Right cardiac atrium (tissue), 5 donors: ENCODE measurements at regions not wholly inside any gene's neighbourhood (a gene's known extent, or its start where the extent isn't known, plus 50 kb on each side); places are given as distances from the start of the nearest gene placed in this dataset.
A peak's percentile ranks its signal among the peaks of the same experiment; 100 is the strongest.

Source experiments
- ATAC-seq, 2 donors: fragments of 200-7000 bp; cut with Tn5 transposase; one replicate each; pipeline versions ENCODE4 v1.8.0 to v1.9.1; 2020; ENCODE audit warnings: moderate library complexity in 2 of 2, mild to moderate bottlenecking in 1 of 2
- DNase-seq, 3 donors: peaks; one replicate each; pipeline ENCODE4 v3.0.0-alpha.2; 2020
- H3K27ac ChIP-seq: one replicate; pipeline ENCODE4 v1.5.1; 2013; ENCODE audit warnings: mild to moderate bottlenecking, low read length, control low read depth, moderate library complexity
- H3K27me3 ChIP-seq: one replicate; pipeline ENCODE4 v1.6.1; 2013; ENCODE audit not compliant: control insufficient read depth, insufficient read depth
- H3K4me1 ChIP-seq: one replicate; pipeline ENCODE4 v1.6.1; 2013; ENCODE audit warnings: low read length; ENCODE audit not compliant: control insufficient read depth, insufficient read depth
- H3K4me3 ChIP-seq: one replicate; pipeline ENCODE4 v1.5.1; 2013; ENCODE audit warnings: low read length, control low read depth
- H3K9me3 ChIP-seq: one replicate; pipeline ENCODE4 v1.6.1; 2013; ENCODE audit warnings: low read length; ENCODE audit not compliant: control insufficient read depth
- WGBS: extraction: QIAGEN DNeasy Blood & Tissue Kit; methylation state at CpG from one replicate; pipeline ENCODE4 v1.1.7; 2013; 5-methylcytosine and 5-hydroxymethylcytosine counted together
- intact Hi-C, 4 donors: fragments of 100-400 bp; cut with DNase I; formaldehyde crosslinking; loops; one replicate each; pipeline versions ENCODE4 v1.11.0 to v1.14.0; 2022 to 2023
- donor health status: healthy with polysubstance abuse.
- donor health status: DM: no; HTN: yes; CAD: no.
- donor health status: DM: no; HTN: no; CAD: no.
- donor health status: DM: no; HTN: yes; CAD: no; lungs with severe emphysema.
- donor health status: DM: yes; HTN: yes; CAD: no.

DNA sequence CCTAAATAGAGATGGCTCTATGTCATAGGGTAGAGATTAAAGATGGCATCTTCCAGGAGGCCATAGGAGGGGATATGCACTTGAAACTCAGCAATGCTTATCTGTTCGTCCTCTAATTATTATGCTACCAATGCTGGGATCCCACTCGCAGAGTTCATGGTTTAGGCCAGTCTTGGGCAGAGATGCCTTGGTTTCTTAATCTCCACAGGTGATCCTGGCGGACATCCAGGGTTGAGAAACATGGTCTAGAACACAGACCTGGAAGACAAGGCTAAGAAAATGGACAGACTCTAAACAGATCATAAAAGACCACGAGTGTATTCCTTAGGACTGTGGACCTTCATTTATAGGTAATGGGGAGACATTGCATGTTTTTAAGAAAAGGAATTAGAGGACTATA is 70.0 kb upstream of the IRS2 start:
- 77% methylated on average over 4 of the region's 4 CpGs for WGBS
- Histone ChIP-seq H3K9me3 (no peaks in the 10 kb centered on the region), H3K4me3 (no peak overlapping the region), H3K27me3 (no peaks in the 10 kb centered on the region), H3K4me1 (no peaks in the 10 kb centered on the region), H3K27ac (no peak overlapping the region)
- intact Hi-C loops: no loop called here
- ATAC-seq: no peak
- no peak for DNase-seq

DNA sequence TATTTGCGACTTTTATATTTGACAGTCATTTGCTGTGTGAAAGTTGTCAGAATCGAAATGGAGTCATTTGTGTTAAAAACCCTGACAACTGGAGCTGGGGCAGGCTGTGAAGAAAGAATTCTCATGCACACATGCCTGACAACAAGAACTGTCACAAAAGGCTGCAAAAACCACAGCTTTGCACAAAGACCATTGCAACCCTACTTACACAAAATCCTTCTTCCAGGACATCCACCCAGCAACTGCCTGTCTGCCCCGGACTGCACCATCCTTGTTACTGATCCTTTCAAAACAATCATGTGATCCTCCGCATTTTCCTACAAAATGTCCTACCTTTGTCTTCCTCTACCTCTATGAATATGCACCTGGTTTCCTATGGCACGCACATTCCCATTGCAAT is 66.8 kb upstream of the IRS2 start:
- Histone ChIP-seq H3K4me3 (no peak overlapping the region), H3K27ac (no peak overlapping the region), H3K9me3 (no peaks in the 10 kb centered on the region), H3K27me3 (peaks cover 3% of the 10 kb centered on the region), H3K4me1 (no peaks in the 10 kb centered on the region)
- no peak for DNase-seq
- intact Hi-C loops: no loop called here
- 85% methylated on average over 5 of the region's 5 CpGs for WGBS
- ATAC-seq: no peak

DNA sequence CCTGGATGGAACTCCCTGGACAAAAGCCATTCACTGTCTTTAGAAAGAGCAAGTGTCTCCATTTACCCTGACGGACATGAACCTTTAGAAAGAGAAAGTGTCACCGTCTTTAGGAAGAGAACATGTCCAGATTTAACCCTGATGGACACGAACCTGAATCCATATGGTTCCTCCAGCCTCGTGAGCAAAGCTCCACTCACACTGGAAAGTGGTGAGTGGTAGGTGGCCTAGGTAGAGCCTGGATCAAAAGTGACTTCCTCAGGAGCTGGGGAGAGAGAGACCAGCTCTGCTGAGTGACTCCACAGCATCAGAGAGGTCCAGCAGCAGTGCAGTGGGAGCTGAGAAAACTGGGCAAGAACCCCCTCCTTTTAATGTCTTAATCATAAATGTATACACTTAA is 59.8 kb upstream of the IRS2 start:
- WGBS: 65% methylated on average over 4 of the region's 4 CpGs
- no peak overlapping the region for H3K27ac ChIP-seq
- H3K4me3 ChIP-seq: no peak overlapping the region
- DNase-seq: no peak
- H3K9me3 ChIP-seq: no peaks in the 10 kb centered on the region
- intact Hi-C loops: no loop called here
- H3K4me1 ChIP-seq: no peaks in the 10 kb centered on the region
- ATAC-seq: no peak
- peaks cover 3% of the 10 kb centered on the region for H3K27me3 ChIP-seq

DNA sequence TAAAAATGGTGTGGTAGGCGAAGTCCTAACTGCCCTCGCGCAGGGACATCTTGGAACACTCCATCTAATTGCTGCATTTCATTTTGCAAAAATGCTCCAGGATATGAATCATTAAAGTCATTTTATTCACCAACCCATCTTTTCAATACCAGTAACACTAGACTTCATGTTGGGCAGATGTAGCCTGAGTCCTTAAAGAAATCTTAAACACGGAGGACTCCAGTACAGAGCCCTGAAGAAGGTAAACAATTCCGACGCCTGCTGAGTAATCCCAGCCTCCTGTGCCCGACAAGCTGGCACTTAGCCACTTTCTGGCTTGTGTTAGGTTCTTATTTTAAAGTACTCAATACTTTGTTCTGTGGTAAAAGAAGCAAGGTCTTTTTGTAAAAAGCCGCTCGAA is 58.0 kb upstream of the IRS2 start:
- ATAC-seq (no peak), DNase-seq (no peak)
- 67% methylated on average over 9 of the region's 9 CpGs for WGBS
- Histone ChIP-seq H3K4me1 (no peaks in the 10 kb centered on the region), H3K9me3 (no peaks in the 10 kb centered on the region), H3K27ac (no peak overlapping the region), H3K27me3 (peaks cover 3% of the 10 kb centered on the region), H3K4me3 (no peak overlapping the region)
- intact Hi-C loops: no loop called here

DNA sequence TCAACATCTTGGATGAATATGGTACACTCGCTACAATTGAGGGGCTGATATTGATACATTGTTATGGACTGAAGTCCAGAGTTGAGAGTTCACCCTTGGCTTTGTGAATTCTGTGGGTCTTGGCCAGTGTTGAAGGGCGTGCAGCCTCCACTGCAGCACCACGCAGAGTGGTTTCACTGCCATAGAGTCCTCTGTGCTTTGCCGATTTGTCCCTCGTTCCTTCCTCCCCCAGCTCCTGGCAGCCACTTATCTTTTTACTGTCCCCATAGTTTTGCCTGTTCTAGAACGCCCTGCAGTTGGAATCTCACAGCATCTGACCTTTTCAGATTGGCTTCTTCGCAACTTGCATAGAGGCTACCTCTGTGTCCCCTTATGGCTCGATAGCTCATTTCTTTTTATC is 57.3 kb upstream of the IRS2 start:
- ATAC-seq: peak in 1 of 2 donors; percentile 40
- WGBS: 71% methylated on average over 8 of the region's 8 CpGs

DNA sequence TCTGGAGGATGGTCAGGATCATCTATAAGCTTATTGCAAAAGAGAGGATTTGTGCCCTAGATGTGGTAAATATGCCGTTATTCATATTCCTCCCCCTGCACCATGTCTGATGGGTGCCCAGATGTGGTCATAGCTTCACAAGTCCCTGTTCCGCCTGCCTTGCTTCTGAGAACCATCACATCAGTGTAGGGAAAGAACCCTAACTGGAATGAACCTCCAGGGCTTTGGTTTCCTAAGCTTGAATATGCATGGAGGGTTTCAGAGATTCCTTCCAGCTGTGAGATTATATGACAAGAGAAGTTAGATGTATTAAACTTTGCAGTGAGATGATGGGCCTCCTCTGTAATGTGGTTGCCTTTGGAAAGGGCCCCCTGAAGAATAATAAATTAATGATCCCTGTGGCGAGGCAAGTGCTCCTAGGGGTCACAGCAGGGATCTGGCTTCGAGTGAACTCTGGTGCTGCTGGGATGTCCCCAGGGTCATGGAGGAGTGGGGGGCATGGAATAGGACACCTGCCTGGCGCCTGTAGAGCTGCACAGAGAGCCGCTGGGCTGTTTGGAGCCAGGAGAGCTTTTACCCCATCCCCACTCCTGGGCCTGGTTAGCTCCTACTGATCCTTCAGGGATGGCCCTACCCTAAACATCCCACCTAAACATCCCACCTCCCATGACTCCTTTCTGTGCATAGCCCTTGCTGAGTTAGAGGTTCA is 56.0 kb upstream of the IRS2 start:
- no peak overlapping the region for H3K27ac ChIP-seq
- ATAC-seq: no peak
- H3K27me3 ChIP-seq: no peaks in the 10 kb centered on the region
- H3K4me3 ChIP-seq: no peak overlapping the region
- H3K9me3 ChIP-seq: no peaks in the 10 kb centered on the region
- no peaks in the 10 kb centered on the region for H3K4me1 ChIP-seq
- no peak for DNase-seq
- WGBS: 90% methylated on average over 6 of the region's 6 CpGs
- intact Hi-C loops: no loop called here

More for the DNA sequence above, 57.3 kb upstream of the IRS2 start:
- Histone ChIP-seq H3K4me3 (no peak overlapping the region), H3K27ac (no peak overlapping the region), H3K9me3 (no peaks in the 10 kb centered on the region), H3K27me3 (no peaks in the 10 kb centered on the region), H3K4me1 (no peaks in the 10 kb centered on the region)
- no peak for DNase-seq
- intact Hi-C loops: no loop called here

DNA sequence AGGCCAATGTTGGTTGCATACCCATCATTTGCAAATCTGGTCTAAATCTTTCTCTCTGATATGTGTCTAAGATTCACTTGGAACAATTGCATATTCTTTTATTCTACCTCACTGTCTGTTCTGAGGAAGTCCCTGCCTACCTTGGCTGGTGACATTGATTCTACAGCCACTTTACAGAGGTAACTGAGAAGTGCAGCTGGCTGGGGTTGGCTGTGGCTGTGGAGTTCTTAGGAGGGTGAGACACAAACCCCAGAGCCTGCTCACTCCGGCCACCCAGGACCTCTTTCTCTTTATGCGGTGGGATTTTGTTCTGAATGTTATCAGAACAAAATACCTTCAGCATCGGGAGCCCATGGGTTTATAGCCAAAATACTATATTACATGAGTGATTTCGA is 54.5 kb upstream of the IRS2 start:
- intact Hi-C loops: no loop called here
- 91% methylated on average over 4 of the region's 4 CpGs for WGBS
- no peaks in the 10 kb centered on the region for H3K9me3 ChIP-seq
- no peak for ATAC-seq
- no peaks in the 10 kb centered on the region for H3K27me3 ChIP-seq
- no peak overlapping the region for H3K4me3 ChIP-seq
- no peak overlapping the region for H3K27ac ChIP-seq
- no peak for DNase-seq
- no peaks in the 10 kb centered on the region for H3K4me1 ChIP-seq

DNA sequence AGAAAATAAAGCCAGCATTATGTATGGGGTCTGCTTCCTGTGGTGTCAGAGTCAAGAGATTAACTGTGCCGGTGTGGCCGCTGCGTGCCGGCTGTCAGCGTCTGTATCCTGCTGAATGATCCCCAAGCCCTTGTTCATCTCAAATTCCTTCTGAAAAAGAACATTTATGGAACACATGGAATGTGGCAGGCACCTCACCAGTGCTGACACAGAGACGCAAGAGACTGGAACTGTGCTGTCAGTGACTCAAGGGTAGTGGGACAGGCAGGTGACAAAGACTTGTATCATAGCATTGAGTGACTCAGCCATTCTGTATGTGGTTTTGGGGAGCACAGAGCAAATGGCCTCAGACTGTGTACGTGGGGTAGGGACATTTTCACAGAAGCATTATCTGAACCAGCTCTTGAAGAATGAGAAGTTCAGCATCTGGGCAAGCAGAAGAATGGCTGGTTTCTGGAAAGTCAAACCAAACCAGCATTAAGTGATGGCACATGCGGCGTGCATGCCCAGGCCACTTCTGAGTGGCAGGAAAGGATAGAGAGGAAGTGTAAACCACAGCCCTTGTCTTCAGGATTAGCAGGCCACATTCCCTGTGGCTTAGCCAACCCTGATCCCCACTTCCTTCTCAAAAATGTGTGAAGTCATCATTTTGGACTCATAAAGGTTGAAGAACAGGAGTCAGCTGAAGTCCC is 54.0 kb upstream of the IRS2 start:
- DNase-seq: no peak
- Histone ChIP-seq H3K27me3 (no peaks in the 10 kb centered on the region), H3K27ac (no peak overlapping the region), H3K4me3 (no peak overlapping the region), H3K9me3 (no peaks in the 10 kb centered on the region), H3K4me1 (no peaks in the 10 kb centered on the region)
- ATAC-seq: peak in 1 of 2 donors; percentile 42
- WGBS: 28% methylated on average over 9 of the region's 9 CpGs
- intact Hi-C loops: no loop called here

DNA sequence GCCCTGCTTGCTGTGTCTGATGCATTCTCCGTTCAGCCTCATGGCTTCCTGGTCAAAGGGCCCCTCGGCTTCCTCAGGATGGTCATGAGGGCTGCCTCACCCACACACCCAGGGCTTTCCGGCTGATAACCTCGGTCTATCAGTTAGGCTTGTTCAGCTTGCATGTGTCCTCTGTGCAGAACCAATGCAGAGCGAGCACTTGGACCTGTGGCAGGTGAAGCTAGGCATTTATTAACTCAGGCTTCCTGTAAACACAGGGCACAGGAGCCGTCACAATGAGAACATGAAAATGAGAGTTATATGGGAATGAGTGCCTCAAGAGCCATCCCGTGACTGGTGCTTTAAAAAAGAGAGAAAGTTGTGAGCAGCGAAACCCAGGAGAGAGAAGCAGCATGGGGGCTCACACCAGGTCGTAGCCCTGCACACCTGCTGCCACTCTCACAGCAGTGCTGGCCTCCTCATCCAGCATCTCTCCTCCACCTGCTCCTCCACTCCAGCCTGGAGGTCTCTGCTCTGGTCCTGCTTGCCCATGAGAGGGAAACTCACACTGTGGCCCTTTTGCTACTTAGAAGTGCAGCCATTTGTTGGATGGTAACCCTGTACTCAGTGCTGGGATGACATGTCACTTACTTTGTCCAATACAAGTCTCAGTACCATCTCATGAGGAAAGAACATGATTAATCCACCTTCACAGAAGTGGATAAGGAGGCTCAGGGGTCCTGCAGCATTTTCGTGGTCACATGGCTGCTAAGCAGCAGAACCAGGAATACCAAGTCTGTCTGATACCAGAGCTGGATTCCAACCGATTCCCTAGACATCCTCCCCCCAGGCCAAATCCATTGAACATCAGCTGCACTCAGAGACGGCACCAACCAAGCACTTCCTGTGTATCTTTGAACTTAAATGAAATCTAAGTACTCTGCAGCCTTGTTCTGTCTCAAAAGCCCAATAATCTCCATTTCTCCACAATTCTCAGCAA is 50.5 kb upstream of the IRS2 start:
- no peaks in the 10 kb centered on the region for H3K4me1 ChIP-seq
- ATAC-seq (no peak), DNase-seq (no peak)
- no peak overlapping the region for H3K4me3 ChIP-seq
- intact Hi-C loops: no loop called here
- H3K27me3 ChIP-seq: no peaks in the 10 kb centered on the region
- no peak overlapping the region for H3K27ac ChIP-seq
- no peaks in the 10 kb centered on the region for H3K9me3 ChIP-seq
- 69% methylated on average over 12 of the region's 12 CpGs for WGBS
